Uterus (tissue), 2 donors: ENCODE measurements at regions not wholly inside any gene's neighbourhood (a gene's known extent, or its start where the extent isn't known, plus 50 kb on each side); places are given as distances from the start of the nearest gene placed in this dataset.

Source experiments
- POLR2A ChIP-seq, 2 donors: fragments of 450-650 bp; IDR thresholded peaks; one replicate each; pipeline ENCODE4 v1.6.1; 2016; ENCODE audit warnings: antibody characterized with exemption in 2 of 2, mild to moderate bottlenecking in 1 of 2, moderate library complexity in 1 of 2
- TF ChIP-seq, protein P1 (sequence below), 4 experiments: fragments of 200-600 bp in 2 of 4; fragments of 450-650 bp in 2 of 4; sonication (generic) in 2 of 4; IDR thresholded peaks; one replicate each; pipeline ENCODE4 v1.5.1; 2016 to 2019; ENCODE audit warnings: antibody characterized with exemption in 4 of 4, mild to moderate bottlenecking in 2 of 4, moderate library complexity in 1 of 4

DNA sequence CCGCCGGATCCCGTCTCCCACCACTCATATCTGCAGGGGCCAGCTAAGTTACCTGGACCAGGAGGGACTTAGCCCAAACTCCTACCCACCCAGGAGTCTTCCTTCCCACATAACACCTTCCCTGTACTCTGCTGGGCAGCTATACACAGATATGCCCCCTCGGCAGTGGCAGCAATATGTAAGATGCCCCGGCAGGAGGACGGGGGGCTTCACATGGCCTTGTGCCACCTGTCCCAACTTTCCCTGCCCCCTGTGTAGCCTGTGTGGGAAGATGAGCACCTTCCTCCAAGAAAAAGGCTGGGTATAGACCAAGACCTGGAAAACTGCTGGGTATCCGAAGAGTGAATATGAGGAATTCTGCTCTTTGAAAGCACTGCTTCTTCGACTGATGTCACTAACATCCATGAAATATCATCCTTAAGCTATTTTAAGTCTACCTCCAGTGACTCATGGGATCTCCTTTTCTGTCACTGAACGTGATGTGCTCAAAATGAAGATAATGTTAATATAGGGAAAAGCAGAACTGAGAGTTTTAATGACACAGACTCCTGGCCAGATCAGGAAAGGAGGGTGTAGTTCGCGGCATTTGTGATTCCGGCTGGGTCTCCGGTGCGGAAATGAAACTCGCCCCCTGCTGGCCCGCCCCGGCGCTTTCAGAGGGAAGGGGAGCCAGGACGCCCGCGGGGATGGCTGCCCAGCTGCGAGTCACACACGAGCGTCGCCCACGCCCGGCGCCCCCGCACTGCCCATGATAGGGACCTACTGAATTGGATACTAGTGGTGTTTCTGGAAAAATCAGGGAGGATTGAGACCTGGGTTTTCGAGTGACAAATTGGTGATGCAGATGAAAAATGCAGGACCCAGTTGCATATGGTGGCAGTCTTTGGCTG lies 256.9 kb upstream of the NFE2L3 start:
- no peak for TF ChIP-seq POLR2A (IDR thresholded peaks at IDR 0.05)
- TF ChIP-seq, protein P1, sequence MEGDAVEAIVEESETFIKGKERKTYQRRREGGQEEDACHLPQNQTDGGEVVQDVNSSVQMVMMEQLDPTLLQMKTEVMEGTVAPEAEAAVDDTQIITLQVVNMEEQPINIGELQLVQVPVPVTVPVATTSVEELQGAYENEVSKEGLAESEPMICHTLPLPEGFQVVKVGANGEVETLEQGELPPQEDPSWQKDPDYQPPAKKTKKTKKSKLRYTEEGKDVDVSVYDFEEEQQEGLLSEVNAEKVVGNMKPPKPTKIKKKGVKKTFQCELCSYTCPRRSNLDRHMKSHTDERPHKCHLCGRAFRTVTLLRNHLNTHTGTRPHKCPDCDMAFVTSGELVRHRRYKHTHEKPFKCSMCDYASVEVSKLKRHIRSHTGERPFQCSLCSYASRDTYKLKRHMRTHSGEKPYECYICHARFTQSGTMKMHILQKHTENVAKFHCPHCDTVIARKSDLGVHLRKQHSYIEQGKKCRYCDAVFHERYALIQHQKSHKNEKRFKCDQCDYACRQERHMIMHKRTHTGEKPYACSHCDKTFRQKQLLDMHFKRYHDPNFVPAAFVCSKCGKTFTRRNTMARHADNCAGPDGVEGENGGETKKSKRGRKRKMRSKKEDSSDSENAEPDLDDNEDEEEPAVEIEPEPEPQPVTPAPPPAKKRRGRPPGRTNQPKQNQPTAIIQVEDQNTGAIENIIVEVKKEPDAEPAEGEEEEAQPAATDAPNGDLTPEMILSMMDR (IDR thresholded peaks at IDR 0.05) = peak; percentile 51 to 78 (median 56)
